GM23248 (cell line): ENCODE measurements at regions not wholly inside any gene's neighbourhood (a gene's known extent, or its start where the extent isn't known, plus 50 kb on each side); places are given as distances from the start of the nearest gene placed in this dataset.
"Not testable (repeated sequence)": the region's sequence is repeated elsewhere in the genome, so short reads cannot be mapped to it uniquely, and the experiment has no call there.

Experiments used
- DNase-seq: peaks from one replicate; pipeline ENCODE4 v3.0.0-alpha.2; 2015
- H2AFZ ChIP-seq: fragments of 200-600 bp; sonication (generic); 2 replicates; pipeline ENCODE4 v1.6.1; 2016; ENCODE audit warnings: antibody characterized with exemption
- H3F3A ChIP-seq: fragments of 200-600 bp; sonication (generic); 2 replicates; pipeline ENCODE4 v1.6.1; 2016; ENCODE audit warnings: mild to moderate bottlenecking, antibody characterized with exemption, mixed run types; ENCODE audit not compliant: insufficient read depth
- H3K27ac ChIP-seq: fragments of 200-600 bp; sonication (generic); 2 replicates; pipeline ENCODE4 v1.5.1; 2016; ENCODE audit warnings: mild to moderate bottlenecking
- H3K27me3 ChIP-seq: fragments of 200-600 bp; sonication (generic); replicated peaks from 2 replicates; pipeline ENCODE4 v1.6.1; 2016; ENCODE audit warnings: mild to moderate bottlenecking; ENCODE audit not compliant: insufficient read depth
- H3K36me3 ChIP-seq: fragments of 200-600 bp; sonication (generic); 2 replicates; pipeline ENCODE4 v1.6.1; 2016; ENCODE audit warnings: low read depth, mild to moderate bottlenecking
- H3K4me1 ChIP-seq: fragments of 200-600 bp; sonication (generic); 2 replicates; pipeline ENCODE4 v1.6.1; 2016; ENCODE audit warnings: mild to moderate bottlenecking; ENCODE audit not compliant: insufficient read depth
- H3K4me2 ChIP-seq: fragments of 200-600 bp; sonication (generic); one replicate; pipeline ENCODE4 v1.6.1; 2016; ENCODE audit warnings: mild to moderate bottlenecking; ENCODE audit not compliant: unreplicated experiment
- H3K4me3 ChIP-seq: fragments of 200-600 bp; sonication (generic); 2 replicates; pipeline ENCODE4 v1.5.1; 2016; ENCODE audit warnings: mild to moderate bottlenecking
- H3K79me2 ChIP-seq: fragments of 200-600 bp; sonication (generic); 2 replicates; pipeline ENCODE4 v1.6.1; 2016; ENCODE audit warnings: mild to moderate bottlenecking; ENCODE audit not compliant: insufficient read depth
- H3K9ac ChIP-seq: fragments of 200-600 bp; sonication (generic); 2 replicates; pipeline ENCODE4 v1.6.1; 2016; ENCODE audit warnings: mild to moderate bottlenecking
- H3K9me2 ChIP-seq: fragments of 200-600 bp; sonication (generic); 2 replicates; pipeline ENCODE4 v1.6.1; 2016; ENCODE audit warnings: mixed run types, mild to moderate bottlenecking, moderate library complexity; ENCODE audit not compliant: insufficient read depth
- H3K9me3 ChIP-seq: fragments of 200-600 bp; sonication (generic); one replicate; pipeline ENCODE4 v1.6.1; 2017; ENCODE audit warnings: low read depth
- H4K20me1 ChIP-seq: fragments of 200-600 bp; sonication (generic); 2 replicates; pipeline ENCODE4 v1.6.0; 2016; ENCODE audit not compliant: insufficient read depth
- EZH2 ChIP-seq: fragments of 200-600 bp; sonication (generic); IDR thresholded peaks from 2 replicates; pipeline ENCODE4 v1.6.1; 2018; ENCODE audit warnings: antibody characterized with exemption, mild to moderate bottlenecking; ENCODE audit not compliant: insufficient read depth, poor library complexity, severe bottlenecking
- EZH2phosphoT487 ChIP-seq: fragments of 200-600 bp; sonication (generic); IDR thresholded peaks from 2 replicates; pipeline ENCODE4 v1.6.1; 2018; ENCODE audit warnings: antibody characterized with exemption, moderate library complexity, mild to moderate bottlenecking, low read depth; ENCODE audit not compliant: insufficient read depth
- WGBS, 2 experiments: methylation state at CpG; one replicate each; pipeline ENCODE4 v1.1.6; 2015 to 2017; ENCODE audit warnings: low lambda C conversion rate in 2 of 2, low coverage in 1 of 2; ENCODE audit errors: missing lambda C conversion rate in 2 of 2; 5-methylcytosine and 5-hydroxymethylcytosine counted together
- in situ Hi-C: fragments of 300-500 bp; cut with MboI; formaldehyde crosslinking; loops from 2 replicates; pipeline ENCODE4 v1.15.0; 2020

- DNase-seq, H2AFZ ChIP-seq, H3K9me2 ChIP-seq, H3K4me3 ChIP-seq, H3K27ac ChIP-seq, H3K79me2 ChIP-seq, H4K20me1 ChIP-seq, H3K4me2 ChIP-seq, H3K27me3 ChIP-seq, in situ Hi-C loops, H3F3A ChIP-seq, H3K9ac ChIP-seq, H3K4me1 ChIP-seq, H3K36me3 ChIP-seq, H3K9me3 ChIP-seq: not testable (repeated sequence)
- 4 to 7% methylated on average over 3 of the region's 3 CpGs for WGBS, 2 experiments
Observed at GRCh38 chr7:57740126-57740525, 290.1 kb downstream of the ZNF716 start.

GRCh38 chr7:57769131-57769530 lies 319.2 kb downstream of the ZNF716 start:
- TF ChIP-seq EZH2, result no peak
- no peak for TF ChIP-seq EZH2phosphoT487
- Histone ChIP-seq H3K4me3 (no peak overlapping the region), H3K4me2 (no peak overlapping the region), H4K20me1 (no peaks in the 10 kb centered on the region), H3K9ac (no peak overlapping the region), H3K4me1 (no peaks in the 10 kb centered on the region), H3K79me2 (no peaks in the 10 kb centered on the region), H2AFZ (no peak overlapping the region), H3F3A (no peaks in the 10 kb centered on the region), H3K27me3 (no peaks in the 10 kb centered on the region), H3K9me3 (no peaks in the 10 kb centered on the region), H3K27ac (no peak overlapping the region), H3K9me2 (no peaks in the 10 kb centered on the region), H3K36me3 (no peaks in the 10 kb centered on the region)
- WGBS, 2 experiments, result 40 to 43% methylated on average over 4 to 5 of the region's 5 CpGs
- no peak for DNase-seq
- in situ Hi-C loops, result no loop called here

GRCh38 chr7:57769958-57770357 lies 320.0 kb downstream of the ZNF716 start:
- Histone ChIP-seq H3K4me1 (no peaks in the 10 kb centered on the region), H3K4me2 (no peak overlapping the region), H2AFZ (no peak overlapping the region), H3F3A (no peaks in the 10 kb centered on the region), H3K79me2 (no peaks in the 10 kb centered on the region), H3K4me3 (no peak overlapping the region), H3K36me3 (no peaks in the 10 kb centered on the region), H4K20me1 (no peaks in the 10 kb centered on the region), H3K27me3 (no peaks in the 10 kb centered on the region), H3K9ac (no peak overlapping the region), H3K9me2 (no peaks in the 10 kb centered on the region), H3K9me3 (no peaks in the 10 kb centered on the region), H3K27ac (no peak overlapping the region)
- no peak for DNase-seq
- WGBS, 2 experiments, result 37 to 40% methylated on average over 24 of the region's 24 CpGs
- TF ChIP-seq EZH2phosphoT487 (no peak), EZH2 (no peak)
- in situ Hi-C loops, result no loop called here

- H3K4me2 ChIP-seq, result no peak overlapping the region
- no peak for TF ChIP-seq EZH2phosphoT487
- TF ChIP-seq EZH2, result no peak
- H3K9me3 ChIP-seq, result no peaks in the 10 kb centered on the region
- no peaks in the 10 kb centered on the region for H3F3A ChIP-seq
- DNase-seq, result no peak
- no peak overlapping the region for H3K27ac ChIP-seq
- H4K20me1 ChIP-seq, result no peaks in the 10 kb centered on the region
- H3K4me3 ChIP-seq, result no peak overlapping the region
- H3K27me3 ChIP-seq, result no peaks in the 10 kb centered on the region
- H3K79me2 ChIP-seq, result no peaks in the 10 kb centered on the region
- no peak overlapping the region for H3K9ac ChIP-seq
- 56 to 62% methylated on average over 41 to 42 of the region's 42 CpGs for WGBS, 2 experiments
- no peaks in the 10 kb centered on the region for H3K4me1 ChIP-seq
- no peak overlapping the region for H2AFZ ChIP-seq
- no peaks in the 10 kb centered on the region for H3K9me2 ChIP-seq
- in situ Hi-C loops, result no loop called here
- H3K36me3 ChIP-seq, result no peaks in the 10 kb centered on the region
Observed at GRCh38 chr7:57772126-57772924, 322.3 kb downstream of the ZNF716 start.

DNA sequence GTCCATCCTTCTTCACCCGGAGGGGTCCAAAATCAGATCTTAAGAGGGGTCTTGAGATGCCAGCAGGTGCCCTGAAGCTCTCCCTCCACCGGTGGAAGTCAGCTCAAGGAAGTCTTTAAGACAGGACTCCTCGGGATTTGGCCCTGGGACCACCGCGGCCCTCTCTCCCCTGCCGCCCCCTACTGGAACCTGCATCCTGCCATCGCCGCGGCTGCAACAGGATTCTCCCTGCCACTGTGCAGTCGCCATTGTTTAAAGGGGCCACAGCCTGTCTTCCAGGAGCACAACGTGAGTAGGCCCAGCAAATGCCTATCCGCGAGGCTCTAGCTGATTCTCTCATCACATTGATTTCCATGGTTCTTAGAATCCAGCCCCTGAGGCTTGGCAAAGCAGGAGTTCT lies 324.3 kb downstream of the ZNF716 start:
- Histone ChIP-seq H3K27me3 (no peaks in the 10 kb centered on the region), H3F3A (no peaks in the 10 kb centered on the region), H3K4me2 (no peak overlapping the region), H3K4me1 (no peaks in the 10 kb centered on the region), H3K4me3 (no peak overlapping the region), H4K20me1 (no peaks in the 10 kb centered on the region), H3K36me3 (no peaks in the 10 kb centered on the region), H2AFZ (no peak overlapping the region), H3K79me2 (no peaks in the 10 kb centered on the region), H3K9ac (no peak overlapping the region), H3K9me2 (no peaks in the 10 kb centered on the region), H3K9me3 (no peaks in the 10 kb centered on the region), H3K27ac (no peak overlapping the region)
- 54 to 60% methylated on average over 11 to 13 of the region's 13 CpGs for WGBS, 2 experiments
- no peak for TF ChIP-seq EZH2phosphoT487
- no peak for TF ChIP-seq EZH2
- in situ Hi-C loops, result no loop called here
- no peak for DNase-seq
